ENCODE measurements at regions not wholly inside any gene's neighbourhood (a gene's known extent, or its start where the extent isn't known, plus 50 kb on each side); places are given as distances from the start of the nearest gene placed in this dataset.

- no peak overlapping the region for H3K4me3 ChIP-seq (ENCODE audit: low read length)
- Mint-ChIP-seq H3K4me3 (no peak overlapping the region), H3K36me3 (ENCODE audit: low read depth) (peaks cover 32% of the 10 kb centered on the region), H3K27me3 (ENCODE audit: insufficient read depth) (no peaks in the 10 kb centered on the region), H3K9me3 (peaks cover 11% of the 10 kb centered on the region), H3K27ac (no peak overlapping the region), H3K4me1 (peaks cover 6% of the 10 kb centered on the region)
- no peak for DNase-seq
- H3K4me1 ChIP-seq (ENCODE audit: control insufficient read depth, insufficient read depth, low read length) = no peaks in the 10 kb centered on the region
- peaks cover 26% of the 10 kb centered on the region for H3K36me3 ChIP-seq (ENCODE audit: control insufficient read depth, insufficient read depth, low read length)
- TF ChIP-seq CTCF (conservative IDR thresholded peaks at IDR 0.05) = no peak
- H3K9ac ChIP-seq (ENCODE audit: extremely low read depth, low read length, poor library complexity, severe bottlenecking) = no peak overlapping the region
- no peaks in the 10 kb centered on the region for H3K27me3 ChIP-seq (ENCODE audit: control insufficient read depth, insufficient read depth, low read length, poor library complexity, severe bottlenecking)
- no peak overlapping the region for H3K27ac ChIP-seq (ENCODE audit: low read depth, low read length)
- WGBS, 2 experiments (ENCODE audit: insufficient coverage in 1 of 2, insufficient read length in 1 of 2) = 99% methylated on average over 10 of the region's 10 CpGs; no CpG with 5 or more reads in 1 of the 2 experiments
- H3K9me3 ChIP-seq (ENCODE audit: control insufficient read depth, low read length) = peaks cover 13% of the 10 kb centered on the region
These were observed 105.9 kb upstream of the TMEM168 start for GRCh38 chr7:112896026-112896601.

GRCh38 chr7:112892263-112892662, 102.1 kb upstream of the TMEM168 start:
- Mint-ChIP-seq H3K9me3 (no peaks in the 10 kb centered on the region), H3K4me3 (no peak overlapping the region), H3K4me1 (peaks cover 12% of the 10 kb centered on the region), H3K27me3 (ENCODE audit: insufficient read depth) (no peaks in the 10 kb centered on the region), H3K36me3 (ENCODE audit: low read depth) (peaks cover 19% of the 10 kb centered on the region), H3K27ac (no peak overlapping the region)
- Histone ChIP-seq H3K4me3 (ENCODE audit: low read length) (no peak overlapping the region), H3K27ac (ENCODE audit: low read depth, low read length) (no peak overlapping the region), H3K27me3 (ENCODE audit: control insufficient read depth, insufficient read depth, low read length, poor library complexity, severe bottlenecking) (no peaks in the 10 kb centered on the region), H3K4me1 (ENCODE audit: control insufficient read depth, insufficient read depth, low read length) (no peaks in the 10 kb centered on the region), H3K36me3 (ENCODE audit: control insufficient read depth, insufficient read depth, low read length) (peaks cover 26% of the 10 kb centered on the region), H3K9me3 (ENCODE audit: control insufficient read depth, low read length) (peaks cover 4% of the 10 kb centered on the region), H3K9ac (ENCODE audit: extremely low read depth, low read length, poor library complexity, severe bottlenecking) (no peak overlapping the region)
- 94 to 100% methylated on average over 1 to 2 of the region's 2 CpGs for WGBS, 2 experiments (ENCODE audit: insufficient coverage in 1 of 2, insufficient read length in 1 of 2)
- DNase-seq = no peak
- TF ChIP-seq CTCF (conservative IDR thresholded peaks at IDR 0.05) = no peak

DNA sequence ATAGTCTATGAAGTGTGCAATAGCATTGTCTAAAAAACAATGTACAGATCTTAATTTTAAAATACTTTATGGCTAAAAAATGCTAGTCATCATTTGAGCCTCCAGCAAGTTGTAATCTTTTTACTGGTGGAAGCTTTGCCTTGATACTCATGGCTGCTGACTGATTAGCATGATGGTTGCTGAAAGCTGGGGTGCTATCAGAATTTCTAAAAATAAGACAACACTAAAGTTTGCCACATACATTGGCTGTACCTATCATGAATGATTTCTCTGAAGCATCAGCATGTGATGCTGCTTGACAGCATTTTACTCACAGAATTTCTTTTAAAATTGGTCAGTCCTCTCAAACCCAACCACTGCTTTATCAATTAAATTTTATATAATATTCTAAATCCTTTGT, 101.5 kb upstream of the TMEM168 start:
- no peak for DNase-seq
- H3K4me3 ChIP-seq (ENCODE audit: low read length) = no peak overlapping the region
- TF ChIP-seq CTCF (conservative IDR thresholded peaks at IDR 0.05) = no peak

More for the DNA sequence above, 101.5 kb upstream of the TMEM168 start:
- H3K4me3 Mint-ChIP-seq = no peak overlapping the region
- Histone ChIP-seq H3K4me1 (ENCODE audit: control insufficient read depth, insufficient read depth, low read length) (no peaks in the 10 kb centered on the region), H3K9ac (ENCODE audit: extremely low read depth, low read length, poor library complexity, severe bottlenecking) (no peak overlapping the region), H3K36me3 (ENCODE audit: control insufficient read depth, insufficient read depth, low read length) (peaks cover 26% of the 10 kb centered on the region), H3K27me3 (ENCODE audit: control insufficient read depth, insufficient read depth, low read length, poor library complexity, severe bottlenecking) (no peaks in the 10 kb centered on the region), H3K9me3 (ENCODE audit: control insufficient read depth, low read length) (peaks cover 4% of the 10 kb centered on the region), H3K27ac (ENCODE audit: low read depth, low read length) (no peak overlapping the region)
- peaks cover 12% of the 10 kb centered on the region for H3K4me1 Mint-ChIP-seq
- no peaks in the 10 kb centered on the region for H3K27me3 Mint-ChIP-seq (ENCODE audit: insufficient read depth)
- H3K36me3 Mint-ChIP-seq (ENCODE audit: low read depth) = peaks cover 22% of the 10 kb centered on the region
- no peaks in the 10 kb centered on the region for H3K9me3 Mint-ChIP-seq
- H3K27ac Mint-ChIP-seq = no peak overlapping the region
